NCI-H460 (cell line): ENCODE measurements at regions not wholly inside any gene's neighbourhood (a gene's known extent, or its start where the extent isn't known, plus 50 kb on each side); places are given as distances from the start of the nearest gene placed in this dataset.

Source experiments
- DNase-seq: peaks from one replicate; pipeline ENCODE4 v3.0.0-alpha.2; 2016; ENCODE audit warnings: low read depth; ENCODE audit errors: extremely low read depth

DNA sequence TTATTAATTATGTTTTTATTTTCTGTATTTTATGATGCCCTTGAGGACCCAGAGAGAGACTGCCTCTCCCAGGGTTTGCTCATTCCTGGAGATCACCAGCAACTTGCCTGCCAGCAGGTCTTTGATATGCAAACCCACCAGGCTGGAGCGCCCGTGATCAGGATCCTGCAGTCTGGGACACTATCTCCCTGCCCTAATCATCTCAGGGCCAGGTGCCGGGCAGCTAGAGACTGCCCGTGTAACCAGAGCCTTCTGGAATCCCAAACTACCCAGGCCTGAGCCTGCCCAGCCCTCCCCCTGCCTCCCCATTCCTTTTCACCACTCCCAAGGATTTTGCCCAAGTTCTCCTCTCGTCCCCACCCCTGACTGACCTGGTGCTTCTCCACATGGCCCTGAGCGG is 52.2 kb upstream of the B3GAT1 start:
- DNase-seq: no peak

GRCh38 chr11:134463716-134464115 is 51.7 kb upstream of the B3GAT1 start:
- DNase-seq: no peak
